GM21619 (cell line): ENCODE measurements at regions not wholly inside any gene's neighbourhood (a gene's known extent, or its start where the extent isn't known, plus 50 kb on each side); places are given as distances from the start of the nearest gene placed in this dataset.
A peak's percentile ranks its signal among the peaks of the same experiment; 100 is the strongest.

Experiments
- ATAC-seq: cut with Tn5 transposase; IDR thresholded peaks from one replicate; pipeline ENCODE4 v1.9.1; 2021; ENCODE audit not compliant: unreplicated experiment

DNA sequence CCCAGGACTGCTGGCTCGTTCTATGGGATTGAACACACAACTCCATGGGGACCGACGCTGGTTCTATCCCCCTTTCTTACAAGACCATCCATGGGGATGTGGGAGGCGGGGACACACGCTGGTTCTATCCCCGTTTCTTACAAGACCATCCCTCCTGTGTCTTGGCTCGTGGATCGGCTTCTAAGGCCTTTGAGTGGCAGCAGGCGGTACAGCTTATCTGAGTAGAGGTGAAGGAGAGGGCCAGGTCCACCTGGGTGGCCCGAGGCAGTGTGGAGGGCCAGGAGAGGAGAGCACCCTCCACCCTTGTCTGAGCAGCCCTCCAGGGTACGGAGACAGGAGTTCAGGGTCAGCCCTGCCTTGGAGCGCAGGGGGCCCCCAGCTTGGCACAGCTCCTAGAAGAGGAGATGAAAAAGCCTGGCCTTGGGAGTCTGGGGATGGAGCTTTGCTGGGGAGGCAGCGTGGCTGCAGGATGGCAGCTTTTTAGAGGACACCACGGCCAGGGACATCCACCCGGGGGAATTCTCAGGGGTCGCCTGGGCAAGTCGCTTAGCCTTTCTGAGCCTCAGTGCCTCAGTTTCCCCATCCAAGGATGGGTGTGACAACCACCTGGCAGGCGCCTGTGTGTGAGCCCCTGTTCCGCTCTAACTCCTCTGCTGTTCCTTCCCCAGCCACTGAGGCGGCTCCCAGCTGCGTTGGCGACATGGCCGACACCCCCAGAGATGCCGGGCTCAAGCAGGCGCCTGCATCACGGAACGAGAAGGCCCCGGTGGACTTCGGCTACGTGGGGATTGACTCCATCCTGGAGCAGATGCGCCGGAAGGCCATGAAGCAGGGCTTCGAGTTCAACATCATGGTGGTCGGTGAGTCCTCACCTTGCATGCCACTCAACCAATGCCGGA is 341.0 kb downstream of the SEC14L1 start:
- no peak for ATAC-seq

GRCh38 chr17:77482375-77483127 is 341.8 kb downstream of the SEC14L1 start:
- ATAC-seq: no peak

DNA sequence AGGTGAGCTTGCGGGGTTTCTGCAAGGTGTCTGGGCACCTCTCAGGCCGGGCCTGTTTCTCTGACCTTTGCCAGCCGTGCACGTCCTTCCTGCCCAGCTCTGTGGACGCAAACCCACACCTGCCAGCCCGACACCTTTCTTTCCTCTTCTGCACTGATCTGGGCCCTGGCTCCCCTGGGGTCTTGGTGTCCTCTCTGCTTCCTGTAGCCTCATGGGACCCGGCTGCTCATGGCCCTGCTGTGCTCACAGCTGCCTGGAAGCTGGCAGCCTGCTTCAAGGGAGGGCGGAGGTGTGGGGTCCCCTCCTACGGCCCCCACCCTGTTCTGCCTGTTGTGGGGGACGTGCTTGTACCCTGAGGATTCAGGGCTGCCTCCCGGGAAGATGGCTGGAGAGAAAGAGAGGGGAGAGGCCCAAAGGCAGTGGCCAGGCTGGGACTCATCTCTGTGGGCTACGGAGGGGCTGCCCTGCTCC is 342.4 kb downstream of the SEC14L1 start:
- no peak for ATAC-seq

- ATAC-seq: no peak
Measured at GRCh38 chr17:77484111-77484510, 343.3 kb downstream of the SEC14L1 start.

DNA sequence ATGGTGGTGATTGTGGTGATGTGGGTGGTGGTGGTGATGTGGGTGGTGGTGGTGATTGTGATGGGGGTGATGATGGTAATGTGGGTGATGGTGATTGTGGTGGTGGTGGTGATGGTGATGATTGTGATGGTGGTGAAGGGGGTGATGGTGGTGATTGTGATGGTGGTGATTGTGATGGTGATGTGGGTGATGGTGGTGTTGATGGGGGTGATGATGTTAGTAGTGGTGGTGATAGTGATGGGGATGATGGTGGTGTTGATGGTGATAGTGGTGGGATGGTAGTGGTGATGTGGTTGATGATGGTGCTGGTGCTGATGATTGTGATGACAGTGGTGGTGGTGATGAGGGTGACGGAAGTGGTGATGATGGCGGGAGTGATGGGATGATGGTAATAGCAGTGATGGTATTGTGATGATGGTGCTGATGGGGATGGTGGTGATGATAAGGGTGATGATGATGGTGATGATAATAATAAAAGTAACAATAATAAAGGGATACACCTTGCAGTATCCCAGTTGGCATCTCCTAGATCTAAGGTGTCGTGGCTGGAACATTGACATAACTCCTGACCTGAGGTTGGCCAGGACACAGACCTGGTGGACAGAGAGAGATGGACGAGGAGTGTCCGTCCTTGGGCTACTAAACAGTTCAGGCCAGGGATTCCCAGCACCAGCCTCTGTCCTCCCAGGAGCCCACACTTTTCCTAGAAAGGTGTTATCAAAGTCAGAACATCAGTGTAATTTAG is 344.5 kb downstream of the SEC14L1 start:
- no peak for ATAC-seq

DNA sequence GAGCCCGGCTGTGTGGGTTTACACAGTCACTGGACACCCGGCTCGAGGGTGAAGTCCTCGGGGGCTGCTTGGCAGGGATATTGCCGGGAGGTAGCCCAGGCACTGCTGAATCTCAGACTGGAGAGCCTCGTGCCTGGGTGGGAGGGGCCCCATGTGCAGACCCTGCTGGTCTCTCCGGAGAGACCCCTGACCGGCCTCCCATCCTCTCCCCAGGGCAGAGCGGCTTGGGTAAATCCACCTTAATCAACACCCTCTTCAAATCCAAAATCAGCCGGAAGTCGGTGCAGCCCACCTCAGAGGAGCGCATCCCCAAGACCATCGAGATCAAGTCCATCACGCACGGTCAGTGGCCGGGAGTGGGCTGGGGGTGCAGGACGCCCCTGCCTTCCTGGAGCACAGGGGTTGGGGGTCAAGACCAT is 346.5 kb downstream of the SEC14L1 start:
- no peak for ATAC-seq

DNA sequence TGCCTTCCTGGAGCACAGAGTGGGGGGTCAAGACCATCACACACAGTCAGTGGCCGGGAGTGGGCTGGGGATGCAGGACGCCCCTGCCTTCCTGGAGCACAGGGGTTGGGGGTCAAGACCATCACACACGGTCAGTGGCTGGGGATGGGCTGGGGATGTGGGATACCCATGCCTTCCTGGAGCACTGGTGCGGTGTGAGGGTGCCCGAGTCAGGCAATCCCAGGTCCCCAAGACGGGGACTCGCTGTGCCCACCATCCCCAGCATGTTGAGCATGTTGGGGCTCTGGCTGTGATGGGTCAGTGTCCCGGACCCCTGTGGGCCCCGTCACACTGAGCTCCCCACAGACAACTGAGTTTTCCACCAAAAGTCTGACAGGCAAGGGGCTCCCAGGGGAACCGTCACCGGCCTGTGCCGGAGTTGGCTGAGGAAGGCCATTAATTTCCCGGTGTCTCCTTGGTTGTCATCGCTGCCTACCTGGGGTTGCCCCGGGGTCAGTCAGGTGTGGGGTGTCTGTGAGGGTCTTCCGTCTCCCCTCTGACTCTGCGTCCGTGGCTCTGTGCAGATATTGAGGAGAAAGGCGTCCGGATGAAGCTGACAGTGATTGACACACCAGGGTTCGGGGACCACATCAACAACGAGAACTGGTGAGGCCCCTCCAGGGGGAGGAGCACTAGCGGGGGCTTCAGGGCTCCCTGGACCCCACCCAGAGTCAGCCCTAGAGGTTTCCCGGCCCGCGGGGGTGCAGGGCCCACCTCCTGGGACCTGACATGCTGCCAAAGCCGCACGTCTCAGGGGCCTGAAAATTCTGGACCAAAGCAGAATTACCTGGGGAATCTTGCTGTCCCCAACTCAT is 347.1 kb downstream of the SEC14L1 start:
- no peak for ATAC-seq

DNA sequence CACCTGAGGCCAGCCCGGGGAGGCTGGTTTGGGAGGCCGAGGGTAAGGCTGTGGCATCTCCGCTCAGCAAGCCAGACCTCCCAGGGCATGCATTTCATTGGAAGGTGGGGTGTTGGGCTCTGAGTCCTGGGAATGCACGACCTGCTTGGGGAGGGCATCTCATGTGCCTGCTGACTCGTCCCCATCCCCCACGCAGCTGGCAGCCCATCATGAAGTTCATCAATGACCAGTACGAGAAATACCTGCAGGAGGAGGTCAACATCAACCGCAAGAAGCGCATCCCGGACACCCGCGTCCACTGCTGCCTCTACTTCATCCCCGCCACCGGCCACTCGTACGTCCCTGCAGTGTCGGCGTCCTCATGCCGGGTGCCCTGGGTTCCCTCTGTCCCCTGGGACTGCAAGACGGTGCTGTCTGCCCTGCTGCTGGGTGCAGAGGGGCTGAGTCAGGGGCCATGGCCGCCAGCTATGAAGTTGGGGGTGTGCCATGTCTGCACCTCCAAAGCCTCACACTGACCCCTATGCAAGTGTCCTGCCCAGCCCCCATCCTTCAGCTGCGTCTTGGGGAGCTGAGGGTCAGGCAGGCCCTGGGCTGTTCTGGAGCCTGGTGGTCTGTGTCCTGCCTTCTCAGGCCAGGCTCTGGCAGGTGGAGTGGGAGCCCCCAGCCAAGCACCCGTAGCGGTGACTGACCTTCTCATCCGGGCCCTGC is 347.9 kb downstream of the SEC14L1 start:
- ATAC-seq: no peak

DNA sequence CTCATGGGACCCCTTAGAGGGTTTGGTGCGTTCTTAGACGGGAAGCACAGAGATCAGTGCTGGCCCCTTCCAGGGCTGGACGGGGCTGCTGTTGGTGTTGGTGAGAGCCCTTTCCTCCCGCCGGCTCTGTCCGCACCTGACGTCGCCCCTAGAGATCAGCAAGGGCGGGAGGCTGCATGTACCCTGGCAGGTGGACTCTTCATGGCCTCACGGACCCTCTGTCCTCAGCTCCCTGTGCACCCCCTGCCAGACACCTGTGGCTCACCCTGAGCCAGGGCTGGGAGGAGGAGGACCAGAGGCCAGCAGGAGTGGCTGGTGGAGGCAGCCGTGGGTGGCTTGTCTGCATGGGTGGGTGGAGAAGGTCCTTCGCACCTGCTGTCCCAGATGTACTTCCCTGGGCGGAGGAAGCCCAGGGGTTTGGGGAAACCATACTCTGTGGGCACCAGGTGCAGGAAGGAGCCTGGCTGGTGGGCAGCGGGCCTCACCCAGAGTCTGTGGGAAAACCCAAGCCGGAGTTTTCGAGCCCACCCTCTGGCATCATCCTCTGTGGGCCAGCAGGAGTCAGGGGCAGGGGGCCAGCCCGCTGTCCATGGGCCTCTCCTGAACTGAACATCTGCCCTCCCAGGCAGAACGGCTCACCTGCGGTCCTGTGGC is 348.6 kb downstream of the SEC14L1 start:
- no peak for ATAC-seq

DNA sequence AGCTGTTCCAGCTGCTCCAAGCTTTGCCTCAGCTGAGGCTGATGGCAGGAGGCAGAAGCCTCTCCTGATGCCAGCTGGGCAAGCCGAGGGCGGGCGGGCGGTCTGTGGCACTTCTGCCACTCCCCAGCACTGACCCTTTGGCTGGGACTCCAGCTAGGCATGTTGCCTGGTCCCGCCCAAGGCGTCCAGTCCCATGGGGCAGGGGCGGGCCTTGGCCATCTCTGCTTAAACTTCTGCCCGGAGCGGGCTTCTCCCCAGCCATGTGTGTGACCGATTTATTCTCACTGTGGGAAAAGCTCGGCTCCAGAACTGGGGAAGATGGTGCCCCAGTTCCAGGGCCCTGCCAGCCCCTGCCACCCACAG is 349.1 kb downstream of the SEC14L1 start:
- no peak for ATAC-seq

- ATAC-seq: no peak
Measured at GRCh38 chr17:77490361-77491183, 349.8 kb downstream of the SEC14L1 start.

DNA sequence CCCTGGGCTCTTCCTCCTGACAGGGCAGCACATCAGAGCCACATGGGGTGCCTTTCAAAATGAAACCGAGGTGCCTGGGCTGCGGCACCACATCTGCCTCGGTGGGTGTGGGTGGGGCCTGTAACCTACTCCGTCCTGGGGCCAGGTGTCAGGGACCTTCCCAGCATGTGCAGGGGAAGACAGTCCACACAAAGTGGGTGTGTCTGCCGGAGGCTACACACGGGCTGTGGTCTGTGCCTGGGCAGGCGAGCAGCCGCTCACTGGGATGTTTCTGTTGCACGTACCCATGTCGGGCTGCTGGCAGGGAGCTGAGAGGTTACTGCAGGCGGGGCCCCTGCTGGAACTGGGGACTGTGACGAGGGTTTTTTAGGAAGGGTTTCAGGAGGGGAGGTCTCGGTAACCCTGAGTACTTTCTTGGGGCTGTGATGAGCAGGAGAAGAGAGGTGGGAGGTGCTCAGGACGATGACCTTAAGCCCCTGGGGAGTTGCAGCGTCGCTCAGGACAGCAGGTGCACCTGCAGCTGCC is 351.2 kb downstream of the SEC14L1 start:
- ATAC-seq: peak; percentile 39

DNA sequence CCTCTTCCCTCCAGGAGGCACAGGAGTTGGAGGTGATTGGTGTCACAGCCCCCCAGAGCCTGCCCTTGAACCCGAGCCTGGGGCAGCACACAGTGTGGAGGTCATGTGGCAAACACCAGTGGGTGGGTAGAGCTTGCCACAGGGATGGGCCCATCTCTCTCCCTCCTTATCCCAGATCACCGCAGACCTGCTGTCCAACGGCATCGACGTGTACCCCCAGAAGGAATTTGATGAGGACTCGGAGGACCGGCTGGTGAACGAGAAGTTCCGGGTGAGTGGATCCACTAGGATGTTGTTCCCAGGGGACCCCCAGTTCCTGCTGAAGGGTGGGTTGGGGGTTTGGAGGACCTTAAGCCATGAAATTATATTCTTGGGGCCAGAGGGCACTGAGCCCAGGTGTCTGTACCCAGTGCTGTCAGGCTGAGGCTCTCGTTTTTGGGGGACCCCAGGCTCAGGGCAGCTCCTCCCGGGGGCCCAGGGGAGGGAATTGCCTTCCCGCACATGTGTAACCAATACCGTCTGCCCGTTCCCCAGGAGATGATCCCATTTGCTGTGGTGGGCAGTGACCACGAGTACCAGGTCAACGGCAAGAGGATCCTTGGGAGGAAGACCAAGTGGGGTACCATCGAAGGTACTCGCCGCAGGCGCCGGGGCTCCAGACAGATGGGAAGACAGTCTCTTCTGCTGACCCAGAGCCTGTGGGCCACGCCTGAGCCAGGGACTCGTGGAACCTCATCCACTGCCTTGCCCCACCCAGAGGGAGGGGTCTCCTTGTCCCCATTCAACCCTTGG is 351.9 kb downstream of the SEC14L1 start:
- no peak for ATAC-seq

DNA sequence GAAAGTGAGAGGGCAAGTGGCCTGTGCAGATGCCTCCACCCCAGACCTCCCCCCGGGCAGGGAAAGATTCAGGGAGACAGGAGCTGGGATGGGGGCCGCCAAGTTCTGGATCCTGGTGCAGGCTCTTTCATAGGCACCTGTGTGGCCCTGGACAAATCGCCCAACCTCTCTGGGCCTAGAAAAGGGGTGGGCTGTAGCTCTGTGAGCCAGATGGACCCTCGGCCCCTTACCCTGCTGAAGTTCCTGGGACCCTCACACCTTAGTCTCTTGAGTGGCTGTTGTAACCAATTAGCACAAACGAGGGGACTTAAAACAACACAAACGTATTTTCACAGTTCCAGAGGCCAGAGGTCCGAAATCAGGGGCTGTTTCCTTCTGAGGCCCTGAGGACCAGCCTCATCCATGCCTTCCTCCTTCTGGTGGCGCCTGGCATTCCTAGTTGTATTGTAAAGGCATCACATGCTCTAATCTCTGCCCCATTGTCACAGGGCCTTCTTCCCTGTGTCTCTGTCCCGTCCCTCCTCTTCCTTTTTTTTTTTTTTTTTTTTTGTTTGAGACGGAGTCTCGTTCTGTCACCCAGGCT is 352.6 kb downstream of the SEC14L1 start:
- ATAC-seq: no peak

DNA sequence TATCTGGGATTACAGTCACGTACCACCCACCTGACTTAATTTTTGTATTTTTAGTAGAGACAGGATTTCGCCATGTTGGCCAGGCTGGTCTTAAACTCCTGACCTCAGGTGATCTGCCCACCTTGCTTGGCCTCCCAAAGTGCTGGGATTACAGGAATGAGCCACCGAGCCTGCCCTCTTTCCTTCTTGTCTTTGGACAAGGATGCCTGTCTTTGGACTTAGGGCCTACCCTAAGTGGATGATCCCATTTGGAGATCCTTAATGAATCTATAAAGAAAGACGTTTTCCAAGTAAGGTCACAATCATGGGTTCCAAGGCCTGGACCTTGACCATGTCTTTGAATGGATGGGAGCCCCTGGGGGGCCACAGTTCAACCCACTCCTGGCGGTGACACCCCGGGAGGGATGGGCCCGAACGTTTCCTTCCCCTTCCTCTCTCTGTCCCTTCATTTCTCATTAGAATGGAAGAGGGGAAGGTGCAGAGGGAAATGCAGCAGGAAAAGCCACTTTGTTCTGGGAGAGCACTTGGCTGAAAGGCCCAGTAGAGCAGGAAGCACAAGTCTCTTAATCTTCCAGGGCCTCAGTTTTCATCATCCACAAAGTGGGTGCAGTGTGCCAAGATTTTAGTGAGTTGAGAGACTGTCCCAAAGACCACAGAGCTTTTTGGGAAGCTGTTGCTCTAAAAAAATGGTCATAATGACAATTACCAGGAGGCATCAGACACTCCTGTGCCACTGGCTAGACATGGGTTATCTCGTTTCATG is 353.3 kb downstream of the SEC14L1 start:
- no peak for ATAC-seq

DNA sequence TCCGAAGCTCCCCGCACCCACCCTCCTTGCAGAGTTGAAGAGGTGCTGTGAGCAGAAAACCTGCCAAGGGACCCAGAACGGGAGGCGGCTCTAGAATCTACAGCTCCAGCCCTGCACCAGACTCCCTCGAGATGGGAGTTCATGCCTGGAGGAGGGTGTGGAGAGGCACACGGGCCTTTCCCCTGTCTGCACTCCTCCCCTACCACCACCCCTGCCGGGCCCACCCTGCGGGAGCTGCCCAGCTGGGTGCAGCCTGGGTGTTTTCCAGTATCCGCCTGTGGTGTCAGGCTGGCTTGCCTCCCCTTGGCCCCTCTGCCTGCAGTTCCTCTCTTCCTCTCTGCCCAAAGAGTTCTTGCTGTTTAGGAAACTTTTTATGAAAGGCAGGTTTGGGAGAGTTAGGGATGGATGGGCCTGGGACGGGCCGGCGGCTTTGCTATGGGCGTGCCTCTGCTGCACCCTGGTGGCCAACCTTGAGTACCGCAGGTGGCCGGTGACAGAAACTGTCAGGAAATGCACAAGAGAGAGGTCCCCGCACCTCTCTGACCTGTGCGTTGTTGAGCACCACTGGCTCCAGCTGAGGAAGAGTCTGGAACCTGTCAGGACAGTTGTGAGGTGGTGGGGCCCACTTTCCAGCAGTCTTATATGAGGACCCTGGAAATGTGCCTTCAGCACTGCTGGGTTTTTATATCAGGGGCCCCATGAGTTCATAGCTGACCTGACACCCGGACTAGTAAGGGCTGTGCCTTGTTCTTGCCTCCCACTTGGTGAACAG is 354.1 kb downstream of the SEC14L1 start:
- no peak for ATAC-seq
